ENCODE measurements at regions not wholly inside any gene's neighbourhood (a gene's known extent, or its start where the extent isn't known, plus 50 kb on each side); places are given as distances from the start of the nearest gene placed in this dataset.

GRCh38 chr3:82595530-82595929 is 834.1 kb upstream of the GBE1 start:
- TF ChIP-seq, protein P1, sequence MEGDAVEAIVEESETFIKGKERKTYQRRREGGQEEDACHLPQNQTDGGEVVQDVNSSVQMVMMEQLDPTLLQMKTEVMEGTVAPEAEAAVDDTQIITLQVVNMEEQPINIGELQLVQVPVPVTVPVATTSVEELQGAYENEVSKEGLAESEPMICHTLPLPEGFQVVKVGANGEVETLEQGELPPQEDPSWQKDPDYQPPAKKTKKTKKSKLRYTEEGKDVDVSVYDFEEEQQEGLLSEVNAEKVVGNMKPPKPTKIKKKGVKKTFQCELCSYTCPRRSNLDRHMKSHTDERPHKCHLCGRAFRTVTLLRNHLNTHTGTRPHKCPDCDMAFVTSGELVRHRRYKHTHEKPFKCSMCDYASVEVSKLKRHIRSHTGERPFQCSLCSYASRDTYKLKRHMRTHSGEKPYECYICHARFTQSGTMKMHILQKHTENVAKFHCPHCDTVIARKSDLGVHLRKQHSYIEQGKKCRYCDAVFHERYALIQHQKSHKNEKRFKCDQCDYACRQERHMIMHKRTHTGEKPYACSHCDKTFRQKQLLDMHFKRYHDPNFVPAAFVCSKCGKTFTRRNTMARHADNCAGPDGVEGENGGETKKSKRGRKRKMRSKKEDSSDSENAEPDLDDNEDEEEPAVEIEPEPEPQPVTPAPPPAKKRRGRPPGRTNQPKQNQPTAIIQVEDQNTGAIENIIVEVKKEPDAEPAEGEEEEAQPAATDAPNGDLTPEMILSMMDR (optimal IDR thresholded peaks at IDR 0.05 in 1 of 3, IDR thresholded peaks at IDR 0.05 in 1 of 3, conservative IDR thresholded peaks at IDR 0.05 in 1 of 3; ENCODE audit: extremely low read depth in 1 of 3, insufficient read depth in 2 of 3, low read length in 3 of 3), result no peak
- no peak for TF ChIP-seq EZH2 (IDR thresholded peaks at IDR 0.05; ENCODE audit: low read length)

All from keratinocyte (primary cell).